ENCODE measurements at regions not wholly inside any gene's neighbourhood (a gene's known extent, or its start where the extent isn't known, plus 50 kb on each side); places are given as distances from the start of the nearest gene placed in this dataset.
"Not testable (repeated sequence)": the region's sequence is repeated elsewhere in the genome, so short reads cannot be mapped to it uniquely, and the experiment has no call there.

- in situ Hi-C loops (cut with MboI; ENCODE audit: low sequenced_read_pairs); H2AK5ac ChIP-seq (ENCODE audit: low read depth, low read length); H3K23ac ChIP-seq (ENCODE audit: low read depth, low read length); H2AK9ac ChIP-seq (replicated peaks; ENCODE audit: low read depth, low read length, poor library complexity); H3K4me1 ChIP-seq (ENCODE audit: control insufficient read depth, insufficient read depth, low read length); H4K8ac ChIP-seq (ENCODE audit: low read depth in 2 of 2, low read length in 2 of 2); POLR2A ChIA-PET (ENCODE audit: unreplicated experiment); H3K27me3 ChIP-seq (ENCODE audit: control insufficient read depth, insufficient read depth, low read length); H2AFZ ChIP-seq (replicated peaks; ENCODE audit: low read length, poor library complexity); H2BK120ac ChIP-seq (ENCODE audit: low read depth, low read length); H2BK15ac ChIP-seq (ENCODE audit: low read depth, low read length); dilution Hi-C loops (cut with HindIII; ENCODE audit: low sequenced_read_pairs, unreplicated experiment); H3K79me1 ChIP-seq (ENCODE audit: low read depth in 1 of 2, low read length in 2 of 2); BruUV-seq (replicated peaks); H3K18ac ChIP-seq (ENCODE audit: low read depth, low read length); ATAC-seq (ENCODE audit: low read depth); H4K5ac ChIP-seq (ENCODE audit: low read depth, low read length); H3K9me1 ChIP-seq (ENCODE audit: insufficient read depth, low read length); H4K20me1 ChIP-seq (ENCODE audit: insufficient read depth, low read length); H3K36me3 ChIP-seq (ENCODE audit: control insufficient read depth, insufficient read depth, low read length); H2BK20ac ChIP-seq (ENCODE audit: low read depth, low read length); H3K9me3 ChIP-seq (ENCODE audit: control insufficient read depth, insufficient read depth, low read length); H3K56ac ChIP-seq (ENCODE audit: extremely low read depth, insufficient read depth, low read length); H4K91ac ChIP-seq (ENCODE audit: insufficient read depth, low read depth, low read length); H3K9ac ChIP-seq (ENCODE audit: low read depth, low read length); H3K27ac ChIP-seq (ENCODE audit: insufficient read depth, low read length); intact Hi-C loops (cut with micrococcal nuclease); H3K4ac ChIP-seq (ENCODE audit: low read depth, low read length); H3K4me3 ChIP-seq (ENCODE audit: insufficient read depth, low read depth, low read length); H3K14ac ChIP-seq (replicated peaks; ENCODE audit: low read depth, low read length); CTCF ChIA-PET; DNase-seq; H2BK5ac ChIP-seq (ENCODE audit: low read depth, low read length, poor library complexity, severe bottlenecking); H3K4me2 ChIP-seq (ENCODE audit: low read depth, low read length): not testable (repeated sequence)
- WGBS, 2 experiments (ENCODE audit: extremely low coverage in 2 of 2, insufficient read length in 1 of 2), result no CpG with 5 or more reads among the region's 1 CpG
Measured at GRCh38 chr10:16223618-16224017, 213.2 kb upstream of the PTER start.

Measured in IMR-90 (cell line).